IMR-90 (cell line): ENCODE measurements at regions not wholly inside any gene's neighbourhood (a gene's known extent, or its start where the extent isn't known, plus 50 kb on each side); places are given as distances from the start of the nearest gene placed in this dataset.

Experiments used
- BHLHE40 ChIP-seq: fragments of 150-350 bp; IDR thresholded peaks from 2 replicates; pipeline ENCODE4 v1.6.1; 2016; ENCODE audit warnings: mild to moderate bottlenecking, low read depth, low read length
- CEBPB ChIP-seq: IDR thresholded peaks from 2 replicates; pipeline ENCODE4 v1.6.1; 2012; ENCODE audit warnings: low read depth, low read length, improper control_type of control experiment
- CHD1 ChIP-seq: IDR thresholded peaks from 2 replicates; pipeline ENCODE4 v1.6.1; 2012; ENCODE audit warnings: low read depth, low read length, improper control_type of control experiment
- ELK1 ChIP-seq: fragments of 150-350 bp; IDR thresholded peaks from 2 replicates; pipeline ENCODE4 v1.6.1; 2016; ENCODE audit warnings: low read depth, mild to moderate bottlenecking, low read length, moderate library complexity, borderline replicate concordance
- MAZ ChIP-seq: IDR thresholded peaks from 2 replicates; pipeline ENCODE4 v1.6.1; 2012; ENCODE audit warnings: low read depth, mild to moderate bottlenecking, low read length, improper control_type of control experiment, moderate library complexity, borderline replicate concordance
- MXI1 ChIP-seq: IDR thresholded peaks from 2 replicates; pipeline ENCODE4 v1.6.1; 2012; ENCODE audit warnings: low read depth, mild to moderate bottlenecking, low read length, moderate library complexity, borderline replicate concordance
- POLR2A ChIP-seq: IDR thresholded peaks from 2 replicates; pipeline ENCODE4 v1.6.1; 2012; ENCODE audit warnings: mild to moderate bottlenecking, low read depth, low read length
- SMC3 ChIP-seq: fragments of 150-350 bp; IDR thresholded peaks from 2 replicates; pipeline ENCODE4 v1.6.1; 2016; ENCODE audit warnings: low read depth, mild to moderate bottlenecking, antibody characterized with exemption, low read length, moderate library complexity
- USF2 ChIP-seq: fragments of 150-350 bp; IDR thresholded peaks from 2 replicates; pipeline ENCODE4 v1.6.1; 2017; ENCODE audit warnings: mild to moderate bottlenecking, antibody characterized with exemption, low read length, low read depth
- TF ChIP-seq, protein P1 (sequence below): conservative IDR thresholded peaks from 2 replicates; pipeline ENCODE4 v1.5.1; 2012; ENCODE audit warnings: mild to moderate bottlenecking, low read depth, low read length, improper control_type of control experiment

DNA sequence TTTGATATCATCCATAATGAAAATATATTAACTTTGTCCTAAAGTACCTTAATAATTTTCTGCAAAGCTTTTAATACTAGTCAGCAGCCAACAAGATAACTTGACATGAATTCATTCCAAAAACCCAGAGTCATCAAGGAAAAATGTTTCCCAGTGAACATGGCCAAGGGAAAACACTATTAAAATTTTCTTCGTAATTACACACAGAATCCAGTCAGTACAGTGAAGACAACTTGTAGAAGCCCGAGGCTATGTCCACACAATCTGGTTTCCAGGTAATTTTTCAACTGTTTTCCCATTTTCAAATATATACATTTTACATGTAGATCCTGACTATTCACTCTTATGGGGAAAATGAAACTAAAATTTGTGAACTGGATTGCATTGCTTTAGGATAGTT is 600.9 kb downstream of the CDH8 start:
- TF ChIP-seq USF2 (no peak), POLR2A (no peak), ELK1 (no peak), BHLHE40 (no peak), MXI1 (no peak), MAZ (no peak), CHD1 (no peak), CEBPB (no peak), SMC3 (no peak)
- TF ChIP-seq, protein P1, sequence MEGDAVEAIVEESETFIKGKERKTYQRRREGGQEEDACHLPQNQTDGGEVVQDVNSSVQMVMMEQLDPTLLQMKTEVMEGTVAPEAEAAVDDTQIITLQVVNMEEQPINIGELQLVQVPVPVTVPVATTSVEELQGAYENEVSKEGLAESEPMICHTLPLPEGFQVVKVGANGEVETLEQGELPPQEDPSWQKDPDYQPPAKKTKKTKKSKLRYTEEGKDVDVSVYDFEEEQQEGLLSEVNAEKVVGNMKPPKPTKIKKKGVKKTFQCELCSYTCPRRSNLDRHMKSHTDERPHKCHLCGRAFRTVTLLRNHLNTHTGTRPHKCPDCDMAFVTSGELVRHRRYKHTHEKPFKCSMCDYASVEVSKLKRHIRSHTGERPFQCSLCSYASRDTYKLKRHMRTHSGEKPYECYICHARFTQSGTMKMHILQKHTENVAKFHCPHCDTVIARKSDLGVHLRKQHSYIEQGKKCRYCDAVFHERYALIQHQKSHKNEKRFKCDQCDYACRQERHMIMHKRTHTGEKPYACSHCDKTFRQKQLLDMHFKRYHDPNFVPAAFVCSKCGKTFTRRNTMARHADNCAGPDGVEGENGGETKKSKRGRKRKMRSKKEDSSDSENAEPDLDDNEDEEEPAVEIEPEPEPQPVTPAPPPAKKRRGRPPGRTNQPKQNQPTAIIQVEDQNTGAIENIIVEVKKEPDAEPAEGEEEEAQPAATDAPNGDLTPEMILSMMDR = no peak
